GM21529 (cell line): ENCODE measurements at regions not wholly inside any gene's neighbourhood (a gene's known extent, or its start where the extent isn't known, plus 50 kb on each side); places are given as distances from the start of the nearest gene placed in this dataset.

ENCODE experiments used
- ATAC-seq: cut with Tn5 transposase; IDR thresholded peaks from one replicate; pipeline ENCODE4 v1.9.1; 2021; ENCODE audit not compliant: unreplicated experiment

GRCh38 chr22:49193901-49194465 lies 633.7 kb downstream of the BRD1 start:
- no peak for ATAC-seq

- no peak for ATAC-seq
These were observed 634.3 kb downstream of the BRD1 start for GRCh38 chr22:49193348-49193747.

GRCh38 chr22:49192857-49193250 lies 634.8 kb downstream of the BRD1 start:
- no peak for ATAC-seq

- no peak for ATAC-seq
These were observed 635.4 kb downstream of the BRD1 start for GRCh38 chr22:49192180-49192856.

- no peak for ATAC-seq
These were observed 636.1 kb downstream of the BRD1 start for GRCh38 chr22:49191506-49191980.

GRCh38 chr22:49190816-49191505 lies 636.7 kb downstream of the BRD1 start:
- ATAC-seq = no peak

GRCh38 chr22:49189871-49190270 lies 637.8 kb downstream of the BRD1 start:
- ATAC-seq = no peak

- ATAC-seq = no peak
These were observed 639.1 kb downstream of the BRD1 start for GRCh38 chr22:49188591-49188990.

- ATAC-seq = no peak
These were observed 639.6 kb downstream of the BRD1 start for GRCh38 chr22:49188091-49188490.

- no peak for ATAC-seq
These were observed 640.9 kb downstream of the BRD1 start for GRCh38 chr22:49186762-49187161.

- ATAC-seq = no peak
These were observed 641.4 kb downstream of the BRD1 start for GRCh38 chr22:49186293-49186692.

- ATAC-seq = no peak
These were observed 642.2 kb downstream of the BRD1 start for GRCh38 chr22:49185312-49185969.

GRCh38 chr22:49184736-49185135 lies 642.9 kb downstream of the BRD1 start:
- ATAC-seq = no peak

- ATAC-seq = no peak
These were observed 643.9 kb downstream of the BRD1 start for GRCh38 chr22:49183826-49184216.

GRCh38 chr22:49183208-49183825 lies 644.4 kb downstream of the BRD1 start:
- ATAC-seq = no peak

- no peak for ATAC-seq
These were observed 645.3 kb downstream of the BRD1 start for GRCh38 chr22:49182416-49182815.

GRCh38 chr22:49181942-49182341 lies 645.7 kb downstream of the BRD1 start:
- no peak for ATAC-seq

GRCh38 chr22:49181431-49181830 lies 646.2 kb downstream of the BRD1 start:
- ATAC-seq = no peak

GRCh38 chr22:49180683-49181024 lies 647.0 kb downstream of the BRD1 start:
- ATAC-seq = no peak

- ATAC-seq = no peak
These were observed 647.6 kb downstream of the BRD1 start for GRCh38 chr22:49179886-49180682.

GRCh38 chr22:49179175-49179574 lies 648.5 kb downstream of the BRD1 start:
- no peak for ATAC-seq
